ENCODE measurements at regions not wholly inside any gene's neighbourhood (a gene's known extent, or its start where the extent isn't known, plus 50 kb on each side); places are given as distances from the start of the nearest gene placed in this dataset.

GRCh38 chr20:56808732-56809131, 179.6 kb downstream of the TFAP2C start:
- Mint-ChIP-seq H3K36me3 (ENCODE audit: insufficient read depth) (no peaks in the 10 kb centered on the region), H3K9me3 (no peaks in the 10 kb centered on the region), H3K4me3 (no peak overlapping the region), H3K4me1 (ENCODE audit: low read depth) (no peaks in the 10 kb centered on the region), H3K27me3 (ENCODE audit: low read depth) (peaks cover 34% of the 10 kb centered on the region)
- no peak for ATAC-seq
- no peak for DNase-seq

GRCh38 chr20:56809668-56810067, 180.6 kb downstream of the TFAP2C start:
- ATAC-seq (no peak), DNase-seq (no peak)
- no peaks in the 10 kb centered on the region for H3K9me3 Mint-ChIP-seq
- H3K36me3 Mint-ChIP-seq (ENCODE audit: insufficient read depth), result no peaks in the 10 kb centered on the region
- H3K4me1 Mint-ChIP-seq (ENCODE audit: low read depth), result no peaks in the 10 kb centered on the region
- no peak overlapping the region for H3K4me3 Mint-ChIP-seq
- peaks cover 34% of the 10 kb centered on the region for H3K27me3 Mint-ChIP-seq (ENCODE audit: low read depth)

- no peaks in the 10 kb centered on the region for H3K9me3 Mint-ChIP-seq
- H3K4me1 Mint-ChIP-seq (ENCODE audit: low read depth), result no peaks in the 10 kb centered on the region
- DNase-seq (no peak), ATAC-seq (no peak)
- H3K27me3 Mint-ChIP-seq (ENCODE audit: low read depth), result peaks cover 34% of the 10 kb centered on the region
- H3K36me3 Mint-ChIP-seq (ENCODE audit: insufficient read depth), result no peaks in the 10 kb centered on the region
- H3K4me3 Mint-ChIP-seq, result no peak overlapping the region
Measured at GRCh38 chr20:56810141-56810540, 181.0 kb downstream of the TFAP2C start.

GRCh38 chr20:56815796-56816195, 186.7 kb downstream of the TFAP2C start:
- no peaks in the 10 kb centered on the region for H3K36me3 Mint-ChIP-seq (ENCODE audit: insufficient read depth)
- H3K27me3 Mint-ChIP-seq (ENCODE audit: low read depth), result peaks cover 5% of the 10 kb centered on the region
- peaks cover 7% of the 10 kb centered on the region for H3K9me3 Mint-ChIP-seq
- no peaks in the 10 kb centered on the region for H3K4me1 Mint-ChIP-seq (ENCODE audit: low read depth)
- ATAC-seq, result no peak
- H3K4me3 Mint-ChIP-seq, result no peak overlapping the region
- no peak for DNase-seq

- DNase-seq (no peak), ATAC-seq (no peak)
- no peaks in the 10 kb centered on the region for H3K36me3 Mint-ChIP-seq (ENCODE audit: insufficient read depth)
- H3K27me3 Mint-ChIP-seq (ENCODE audit: low read depth), result peaks cover 9% of the 10 kb centered on the region
- H3K4me1 Mint-ChIP-seq (ENCODE audit: low read depth), result no peaks in the 10 kb centered on the region
- H3K4me3 Mint-ChIP-seq, result no peak overlapping the region
- H3K9me3 Mint-ChIP-seq, result peaks cover 9% of the 10 kb centered on the region
Measured at GRCh38 chr20:56816349-56816748, 187.2 kb downstream of the TFAP2C start.

GRCh38 chr20:56817780-56818675, 188.9 kb downstream of the TFAP2C start:
- DNase-seq (no peak), ATAC-seq (no peak)
- Mint-ChIP-seq H3K4me3 (no peak overlapping the region), H3K36me3 (ENCODE audit: insufficient read depth) (no peaks in the 10 kb centered on the region), H3K27me3 (ENCODE audit: low read depth) (peaks cover 18% of the 10 kb centered on the region), H3K9me3 (peaks cover 14% of the 10 kb centered on the region), H3K4me1 (ENCODE audit: low read depth) (no peaks in the 10 kb centered on the region)

- peaks cover 18% of the 10 kb centered on the region for H3K27me3 Mint-ChIP-seq (ENCODE audit: low read depth)
- ATAC-seq, result no peak
- no peaks in the 10 kb centered on the region for H3K36me3 Mint-ChIP-seq (ENCODE audit: insufficient read depth)
- H3K9me3 Mint-ChIP-seq, result peaks cover 14% of the 10 kb centered on the region
- H3K4me3 Mint-ChIP-seq, result no peak overlapping the region
- no peak for DNase-seq
- no peaks in the 10 kb centered on the region for H3K4me1 Mint-ChIP-seq (ENCODE audit: low read depth)
Measured at GRCh38 chr20:56820984-56821383, 191.9 kb downstream of the TFAP2C start.

- Mint-ChIP-seq H3K4me1 (ENCODE audit: low read depth) (no peaks in the 10 kb centered on the region), H3K9me3 (peaks cover 6% of the 10 kb centered on the region), H3K4me3 (no peak overlapping the region), H3K27me3 (ENCODE audit: low read depth) (peaks cover 24% of the 10 kb centered on the region), H3K36me3 (ENCODE audit: insufficient read depth) (no peaks in the 10 kb centered on the region)
- ATAC-seq (no peak), DNase-seq (no peak)
Measured at GRCh38 chr20:56826306-56826704, 197.2 kb downstream of the TFAP2C start.

GRCh38 chr20:56826705-56827665, 197.9 kb downstream of the TFAP2C start:
- Mint-ChIP-seq H3K27me3 (ENCODE audit: low read depth) (peaks cover 22% of the 10 kb centered on the region), H3K4me3 (no peak overlapping the region), H3K9me3 (peaks cover 3% of the 10 kb centered on the region), H3K36me3 (ENCODE audit: insufficient read depth) (no peaks in the 10 kb centered on the region), H3K4me1 (ENCODE audit: low read depth) (no peaks in the 10 kb centered on the region)
- ATAC-seq (no peak), DNase-seq (no peak)

- no peak overlapping the region for H3K4me3 Mint-ChIP-seq
- ATAC-seq, result no peak
Measured at GRCh38 chr20:56827763-56828162, 198.7 kb downstream of the TFAP2C start.

GRCh38 chr20:56828402-56828801, 199.3 kb downstream of the TFAP2C start:
- H3K27me3 Mint-ChIP-seq (ENCODE audit: low read depth), result peaks cover 22% of the 10 kb centered on the region
- no peaks in the 10 kb centered on the region for H3K9me3 Mint-ChIP-seq
- no peak overlapping the region for H3K4me3 Mint-ChIP-seq
- H3K36me3 Mint-ChIP-seq (ENCODE audit: insufficient read depth), result no peaks in the 10 kb centered on the region
- DNase-seq (no peak), ATAC-seq (no peak)
- no peaks in the 10 kb centered on the region for H3K4me1 Mint-ChIP-seq (ENCODE audit: low read depth)

More at GRCh38 chr20:56827763-56828162, 198.7 kb downstream of the TFAP2C start:
- no peak for DNase-seq
- H3K27me3 Mint-ChIP-seq (ENCODE audit: low read depth), result peaks cover 22% of the 10 kb centered on the region
- H3K4me1 Mint-ChIP-seq (ENCODE audit: low read depth), result no peaks in the 10 kb centered on the region
- no peaks in the 10 kb centered on the region for H3K36me3 Mint-ChIP-seq (ENCODE audit: insufficient read depth)
- peaks cover 3% of the 10 kb centered on the region for H3K9me3 Mint-ChIP-seq

GRCh38 chr20:56829788-56830385, 200.8 kb downstream of the TFAP2C start:
- Mint-ChIP-seq H3K4me1 (ENCODE audit: low read depth) (no peaks in the 10 kb centered on the region), H3K36me3 (ENCODE audit: insufficient read depth) (no peaks in the 10 kb centered on the region), H3K9me3 (no peaks in the 10 kb centered on the region), H3K27me3 (ENCODE audit: low read depth) (peaks cover 22% of the 10 kb centered on the region), H3K4me3 (no peak overlapping the region)
- DNase-seq, result no peak
- no peak for ATAC-seq

- no peak overlapping the region for H3K4me3 Mint-ChIP-seq
- no peaks in the 10 kb centered on the region for H3K36me3 Mint-ChIP-seq (ENCODE audit: insufficient read depth)
- peaks cover 22% of the 10 kb centered on the region for H3K27me3 Mint-ChIP-seq (ENCODE audit: low read depth)
- ATAC-seq, result no peak
- no peaks in the 10 kb centered on the region for H3K4me1 Mint-ChIP-seq (ENCODE audit: low read depth)
- no peaks in the 10 kb centered on the region for H3K9me3 Mint-ChIP-seq
- DNase-seq, result no peak
Measured at GRCh38 chr20:56831795-56832194, 202.7 kb downstream of the TFAP2C start.

GRCh38 chr20:56833427-56833826, 204.3 kb downstream of the TFAP2C start:
- Mint-ChIP-seq H3K4me3 (no peak overlapping the region), H3K9me3 (no peaks in the 10 kb centered on the region), H3K36me3 (ENCODE audit: insufficient read depth) (no peaks in the 10 kb centered on the region), H3K27me3 (ENCODE audit: low read depth) (peaks cover 17% of the 10 kb centered on the region), H3K4me1 (ENCODE audit: low read depth) (no peaks in the 10 kb centered on the region)
- DNase-seq, result no peak
- no peak for ATAC-seq
